Muscle layer of duodenum (tissue), 2 donors: ENCODE measurements at regions not wholly inside any gene's neighbourhood (a gene's known extent, or its start where the extent isn't known, plus 50 kb on each side); places are given as distances from the start of the nearest gene placed in this dataset.
"Not testable (repeated sequence)": the region's sequence is repeated elsewhere in the genome, so short reads cannot be mapped to it uniquely, and the experiment has no call there.

ENCODE experiments used
- H3K27ac ChIP-seq: one replicate; pipeline ENCODE4 v1.7.0; 2013; ENCODE audit warnings: mild to moderate bottlenecking, low read length
- H3K27me3 ChIP-seq: one replicate; pipeline ENCODE4 v1.7.0; 2013; ENCODE audit warnings: low read depth, mild to moderate bottlenecking, control low read depth, low read length
- H3K36me3 ChIP-seq, 2 donors: one replicate each; pipeline ENCODE4 v1.7.0; 2013; ENCODE audit warnings: low read length in 2 of 2, control low read depth in 1 of 2, mild to moderate bottlenecking in 1 of 2; ENCODE audit not compliant: insufficient read depth in 2 of 2, control insufficient read depth in 1 of 2
- H3K4me1 ChIP-seq, 2 donors: one replicate each; pipeline ENCODE4 v1.7.0; 2013; ENCODE audit warnings: low read length in 2 of 2, mild to moderate bottlenecking in 2 of 2, control low read depth in 1 of 2, moderate library complexity in 1 of 2; ENCODE audit not compliant: insufficient read depth in 2 of 2, control insufficient read depth in 1 of 2
- H3K4me3 ChIP-seq, 2 donors: one replicate each; pipeline ENCODE4 v1.7.0; 2013; ENCODE audit warnings: low read length in 2 of 2, low read depth in 1 of 2, mild to moderate bottlenecking in 1 of 2
- H3K9me3 ChIP-seq, 2 donors: one replicate each; pipeline ENCODE4 v1.7.0; 2013; ENCODE audit warnings: low read length in 2 of 2, control low read depth in 1 of 2, mild to moderate bottlenecking in 1 of 2; ENCODE audit not compliant: control insufficient read depth in 1 of 2
- donor health status: healthy.

DNA sequence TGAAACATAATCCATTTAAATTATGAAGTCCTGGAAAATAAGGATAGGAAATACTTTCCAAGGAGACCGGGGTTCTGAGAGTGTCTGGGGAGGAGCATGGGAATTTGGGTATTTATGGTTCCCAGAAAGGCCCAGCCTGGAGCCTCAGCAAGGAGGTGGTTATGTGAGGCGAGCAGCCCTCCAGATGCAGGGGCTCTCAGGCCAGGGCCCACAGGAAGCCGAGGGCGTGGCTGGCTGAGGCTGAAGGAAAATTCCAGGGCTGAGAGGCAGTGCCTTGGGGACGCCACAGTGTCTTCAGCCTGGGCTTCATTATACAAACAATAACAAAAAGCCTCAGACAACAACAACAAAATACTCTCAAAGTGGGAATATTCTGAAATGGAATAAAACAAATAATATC is 86.9 kb upstream of the SERPINE2 start:
- Histone ChIP-seq H3K36me3 (no peaks in the 10 kb centered on the region), H3K4me3 (no peak overlapping the region), H3K27me3 (no peaks in the 10 kb centered on the region), H3K4me1 (peaks cover 0 to 8% of the 10 kb centered on the region in 2 donors), H3K27ac (no peak overlapping the region), H3K9me3 (peaks cover 0 to 3% of the 10 kb centered on the region in 2 donors)

DNA sequence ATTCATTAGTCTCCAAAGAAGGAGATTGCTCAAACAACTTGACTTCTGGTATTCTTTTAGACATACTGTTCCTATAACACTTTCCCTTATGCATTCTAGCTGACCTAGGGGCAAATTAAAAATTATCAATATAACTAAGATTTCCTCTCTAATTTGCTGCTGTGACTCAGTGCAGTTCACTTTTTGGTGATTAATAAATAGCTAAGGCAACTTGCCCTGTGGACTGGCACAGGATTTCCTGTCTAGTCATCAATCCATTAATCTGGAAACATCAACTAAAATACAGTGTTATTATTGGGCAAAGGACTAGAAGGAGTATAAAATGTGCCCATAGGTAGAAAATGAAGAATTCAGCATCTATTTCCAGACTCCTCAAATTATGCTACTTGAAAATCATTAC is 83.5 kb upstream of the SERPINE2 start:
- no peaks in the 10 kb centered on the region for H3K36me3 ChIP-seq
- H3K27ac ChIP-seq, result no peak overlapping the region
- no peaks in the 10 kb centered on the region for H3K4me1 ChIP-seq
- H3K27me3 ChIP-seq, result no peaks in the 10 kb centered on the region
- H3K9me3 ChIP-seq, result peaks cover 0 to 9% of the 10 kb centered on the region in 2 donors
- no peak overlapping the region for H3K4me3 ChIP-seq

DNA sequence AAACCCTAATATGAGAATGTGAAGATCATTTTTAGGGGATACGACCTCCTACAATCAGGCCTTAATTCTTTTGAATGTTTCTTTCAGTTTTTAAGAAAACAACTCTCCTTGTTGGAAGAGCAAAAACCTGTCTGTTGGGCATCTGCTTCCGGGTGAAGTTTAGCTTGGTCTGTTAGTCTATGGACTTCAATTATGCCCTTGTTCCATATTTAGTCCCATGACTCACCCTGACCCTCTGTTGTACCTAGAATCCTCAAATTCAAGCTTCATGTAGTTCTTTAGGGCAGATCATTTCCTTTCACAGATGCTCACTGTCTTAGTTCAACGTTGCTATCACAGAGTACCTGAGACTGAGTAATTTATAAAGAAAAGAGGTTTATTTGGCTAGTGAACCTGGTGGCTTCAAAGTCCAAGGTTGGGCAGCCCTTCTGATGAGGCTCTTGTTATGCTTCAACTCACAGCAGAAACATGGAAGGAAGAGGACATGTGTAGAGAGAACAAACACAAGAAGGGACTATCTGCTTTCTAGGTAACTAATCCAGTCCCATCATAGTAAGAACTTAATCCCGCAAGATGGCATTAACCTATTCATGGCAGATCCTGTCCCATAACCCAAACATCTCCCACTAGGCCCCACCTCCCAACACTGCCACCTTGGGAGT is 82.5 kb upstream of the SERPINE2 start:
- Histone ChIP-seq H3K9me3 (peaks cover 0 to 9% of the 10 kb centered on the region in 2 donors), H3K27me3 (no peaks in the 10 kb centered on the region), H3K4me3 (no peak overlapping the region), H3K36me3 (no peaks in the 10 kb centered on the region), H3K27ac (no peak overlapping the region), H3K4me1 (no peaks in the 10 kb centered on the region)

DNA sequence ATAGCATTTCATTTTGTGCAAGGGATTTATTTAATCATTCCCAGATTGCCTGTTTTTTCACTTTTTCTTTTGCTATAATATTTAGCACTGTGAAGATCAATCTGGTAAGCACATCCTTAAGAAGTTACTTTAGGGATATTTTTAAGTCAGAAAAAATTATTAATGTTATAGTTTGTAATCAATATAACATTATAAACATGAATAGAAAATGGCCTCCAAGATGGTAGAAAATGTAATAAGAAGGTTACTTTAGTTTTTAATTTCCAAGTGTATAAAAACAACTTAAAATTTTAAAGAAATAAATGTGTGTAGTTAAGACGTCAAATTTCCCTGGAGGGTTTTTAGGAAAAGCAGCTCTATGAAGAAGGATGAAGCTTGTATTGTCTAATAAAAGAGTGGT is 81.9 kb upstream of the SERPINE2 start:
- Histone ChIP-seq H3K4me1 (no peaks in the 10 kb centered on the region), H3K27me3 (no peaks in the 10 kb centered on the region), H3K4me3 (no peak overlapping the region), H3K27ac (no peak overlapping the region), H3K36me3 (no peaks in the 10 kb centered on the region), H3K9me3 (peaks cover 0 to 9% of the 10 kb centered on the region in 2 donors)

GRCh38 chr2:224119846-224120245 is 80.8 kb upstream of the SERPINE2 start:
- not testable (repeated sequence) for H3K27me3 ChIP-seq, H3K4me3 ChIP-seq, H3K9me3 ChIP-seq, H3K36me3 ChIP-seq, H3K27ac ChIP-seq, H3K4me1 ChIP-seq

DNA sequence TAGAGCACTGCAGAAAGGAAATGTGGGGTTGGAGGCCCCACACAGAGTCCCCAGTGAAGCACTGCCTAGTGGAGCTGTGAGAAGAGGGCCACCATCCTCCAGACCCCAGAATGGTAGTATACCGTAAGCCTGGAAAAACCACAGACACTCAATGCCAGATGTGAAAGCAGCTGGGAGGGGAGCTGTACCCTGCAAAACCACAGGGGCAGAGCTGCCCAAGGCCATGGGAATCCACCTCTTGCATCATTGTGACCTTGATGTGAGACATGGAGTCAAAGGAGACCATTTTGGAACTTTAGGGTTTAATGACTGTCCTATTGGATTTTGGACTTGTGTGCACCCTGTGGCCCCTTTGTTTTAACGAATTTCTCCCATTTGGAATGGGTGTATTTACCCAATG is 75.3 kb upstream of the SERPINE2 start:
- H3K4me3 ChIP-seq, result no peak overlapping the region
- H3K27me3 ChIP-seq, result no peaks in the 10 kb centered on the region
- no peaks in the 10 kb centered on the region for H3K4me1 ChIP-seq
- no peak overlapping the region for H3K27ac ChIP-seq
- H3K36me3 ChIP-seq, result no peaks in the 10 kb centered on the region
- H3K9me3 ChIP-seq, result peaks cover 0 to 2% of the 10 kb centered on the region in 2 donors

DNA sequence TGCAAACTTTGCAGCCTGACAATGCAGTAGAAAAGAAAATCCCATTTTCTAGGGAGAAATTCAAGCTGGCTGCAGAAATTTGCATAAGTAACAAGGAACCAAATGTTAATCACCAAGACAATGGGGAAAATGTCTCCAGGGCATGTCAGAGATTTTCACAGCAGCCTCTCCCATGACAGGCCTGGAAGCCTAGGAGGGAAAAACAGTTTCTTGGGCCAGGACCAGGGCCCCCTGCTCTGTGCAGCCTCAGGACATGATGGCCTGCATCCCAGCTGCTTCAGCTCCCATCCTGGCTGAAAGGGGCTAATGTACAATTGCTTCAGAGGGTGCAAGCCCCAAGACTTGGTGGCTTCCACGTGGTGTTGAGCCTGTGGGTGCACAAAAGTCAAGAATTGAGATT is 74.8 kb upstream of the SERPINE2 start:
- not testable (repeated sequence) for H3K4me1 ChIP-seq, H3K27me3 ChIP-seq, H3K36me3 ChIP-seq, H3K4me3 ChIP-seq, H3K9me3 ChIP-seq, H3K27ac ChIP-seq

- Histone ChIP-seq H3K36me3 (no peaks in the 10 kb centered on the region), H3K9me3 (peaks cover 0 to 2% of the 10 kb centered on the region in 2 donors), H3K27me3 (no peaks in the 10 kb centered on the region), H3K4me1 (no peaks in the 10 kb centered on the region), H3K27ac (no peak overlapping the region), H3K4me3 (no peak overlapping the region)
These were observed 72.5 kb upstream of the SERPINE2 start for GRCh38 chr2:224111576-224111975.

- no peaks in the 10 kb centered on the region for H3K4me1 ChIP-seq
- H3K4me3 ChIP-seq, result no peak overlapping the region
- peaks cover 0 to 2% of the 10 kb centered on the region in 2 donors for H3K9me3 ChIP-seq
- H3K36me3 ChIP-seq, result no peaks in the 10 kb centered on the region
- H3K27ac ChIP-seq, result no peak overlapping the region
- H3K27me3 ChIP-seq, result no peaks in the 10 kb centered on the region
These were observed 71.7 kb upstream of the SERPINE2 start for GRCh38 chr2:224110811-224111210.

GRCh38 chr2:224109751-224110150 is 70.7 kb upstream of the SERPINE2 start:
- H3K27me3 ChIP-seq, result no peaks in the 10 kb centered on the region
- no peaks in the 10 kb centered on the region for H3K4me1 ChIP-seq
- H3K36me3 ChIP-seq, result no peaks in the 10 kb centered on the region
- peaks cover 0 to 2% of the 10 kb centered on the region in 2 donors for H3K9me3 ChIP-seq
- no peak overlapping the region for H3K27ac ChIP-seq
- no peak overlapping the region for H3K4me3 ChIP-seq

- Histone ChIP-seq H3K4me1 (no peaks in the 10 kb centered on the region), H3K4me3 (no peak overlapping the region), H3K9me3 (no peaks in the 10 kb centered on the region), H3K27ac (no peak overlapping the region), H3K27me3 (no peaks in the 10 kb centered on the region), H3K36me3 (no peaks in the 10 kb centered on the region)
These were observed 67.7 kb upstream of the SERPINE2 start for GRCh38 chr2:224106794-224107193.

DNA sequence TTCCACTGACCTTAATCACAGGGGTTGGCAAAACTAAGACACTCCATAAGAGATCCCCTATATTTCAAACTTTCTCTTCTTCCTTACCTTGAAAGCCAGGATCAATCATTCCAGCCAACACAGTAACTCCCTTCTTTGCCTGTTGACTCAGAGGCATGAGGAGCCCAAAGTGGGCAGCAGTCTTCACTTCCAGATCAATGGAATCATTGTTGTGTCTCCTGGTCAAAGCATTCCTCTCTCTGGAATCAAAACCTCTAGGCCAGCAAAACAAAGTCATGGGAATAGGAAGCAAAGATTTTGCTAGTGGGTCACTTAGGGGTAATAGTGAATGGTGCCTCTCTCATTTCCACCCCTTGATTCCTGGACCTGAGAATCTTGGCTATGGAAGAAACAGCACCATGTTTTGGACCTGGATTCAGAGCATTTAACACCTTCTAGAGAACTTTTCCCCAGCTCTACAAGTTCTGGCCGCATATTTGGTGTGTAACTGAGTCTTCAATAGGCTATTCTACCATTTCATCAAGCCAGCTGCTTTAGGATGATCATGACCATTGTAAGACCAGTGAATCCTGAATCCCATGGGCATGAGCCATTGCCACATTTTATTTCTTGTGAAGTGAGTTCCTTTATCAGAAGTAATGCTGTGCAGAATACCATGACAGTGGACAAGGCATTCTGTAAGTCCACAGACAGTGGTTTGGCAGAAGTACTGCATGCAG is 65.7 kb upstream of the SERPINE2 start:
- Histone ChIP-seq H3K36me3 (no peaks in the 10 kb centered on the region), H3K4me1 (no peaks in the 10 kb centered on the region), H3K27ac (no peak overlapping the region), H3K9me3 (no peaks in the 10 kb centered on the region), H3K27me3 (no peaks in the 10 kb centered on the region), H3K4me3 (no peak overlapping the region)
